ENCODE measurements at regions not wholly inside any gene's neighbourhood (a gene's known extent, or its start where the extent isn't known, plus 50 kb on each side); places are given as distances from the start of the nearest gene placed in this dataset.

DNA sequence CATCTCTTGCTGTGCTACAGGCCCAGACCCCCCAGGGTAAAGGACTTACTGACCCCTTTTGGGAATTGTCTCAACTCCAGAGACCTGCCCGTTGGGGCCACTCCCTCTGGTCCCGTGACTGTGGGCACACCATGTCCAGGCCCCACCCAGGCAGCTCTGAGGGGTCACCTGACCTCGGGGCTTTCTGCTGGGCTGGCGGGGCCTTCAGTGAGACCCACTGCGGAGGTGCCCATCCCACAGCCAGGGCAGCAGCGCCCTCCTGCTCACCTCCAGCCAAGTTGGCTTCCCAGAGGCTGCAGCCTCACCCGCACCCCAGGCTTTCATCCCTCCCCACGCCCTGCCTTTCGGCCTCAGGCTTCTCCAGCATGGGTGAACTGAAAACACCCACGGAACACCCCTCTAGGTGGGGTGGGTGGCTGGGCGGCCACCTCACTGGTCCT lies 147.2 kb downstream of the DNAJB6 start:
- H3K27me3 ChIP-seq: no peaks in the 10 kb centered on the region
- no peaks in the 10 kb centered on the region for H3K36me3 ChIP-seq
- no peaks in the 10 kb centered on the region for H3K4me1 ChIP-seq (ENCODE audit: low read depth)
- TF ChIP-seq, protein P1, sequence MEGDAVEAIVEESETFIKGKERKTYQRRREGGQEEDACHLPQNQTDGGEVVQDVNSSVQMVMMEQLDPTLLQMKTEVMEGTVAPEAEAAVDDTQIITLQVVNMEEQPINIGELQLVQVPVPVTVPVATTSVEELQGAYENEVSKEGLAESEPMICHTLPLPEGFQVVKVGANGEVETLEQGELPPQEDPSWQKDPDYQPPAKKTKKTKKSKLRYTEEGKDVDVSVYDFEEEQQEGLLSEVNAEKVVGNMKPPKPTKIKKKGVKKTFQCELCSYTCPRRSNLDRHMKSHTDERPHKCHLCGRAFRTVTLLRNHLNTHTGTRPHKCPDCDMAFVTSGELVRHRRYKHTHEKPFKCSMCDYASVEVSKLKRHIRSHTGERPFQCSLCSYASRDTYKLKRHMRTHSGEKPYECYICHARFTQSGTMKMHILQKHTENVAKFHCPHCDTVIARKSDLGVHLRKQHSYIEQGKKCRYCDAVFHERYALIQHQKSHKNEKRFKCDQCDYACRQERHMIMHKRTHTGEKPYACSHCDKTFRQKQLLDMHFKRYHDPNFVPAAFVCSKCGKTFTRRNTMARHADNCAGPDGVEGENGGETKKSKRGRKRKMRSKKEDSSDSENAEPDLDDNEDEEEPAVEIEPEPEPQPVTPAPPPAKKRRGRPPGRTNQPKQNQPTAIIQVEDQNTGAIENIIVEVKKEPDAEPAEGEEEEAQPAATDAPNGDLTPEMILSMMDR (IDR thresholded peaks at IDR 0.05; ENCODE audit: low read depth, low read length): no peak
- no peaks in the 10 kb centered on the region for H3K9me3 ChIP-seq (ENCODE audit: low read depth)
- H3K27ac ChIP-seq: no peak overlapping the region
- DNase-seq (ENCODE audit: low read depth in 1 of 2, low spot score in 1 of 2): no peak
- no peak overlapping the region for H3K4me3 ChIP-seq

DNA sequence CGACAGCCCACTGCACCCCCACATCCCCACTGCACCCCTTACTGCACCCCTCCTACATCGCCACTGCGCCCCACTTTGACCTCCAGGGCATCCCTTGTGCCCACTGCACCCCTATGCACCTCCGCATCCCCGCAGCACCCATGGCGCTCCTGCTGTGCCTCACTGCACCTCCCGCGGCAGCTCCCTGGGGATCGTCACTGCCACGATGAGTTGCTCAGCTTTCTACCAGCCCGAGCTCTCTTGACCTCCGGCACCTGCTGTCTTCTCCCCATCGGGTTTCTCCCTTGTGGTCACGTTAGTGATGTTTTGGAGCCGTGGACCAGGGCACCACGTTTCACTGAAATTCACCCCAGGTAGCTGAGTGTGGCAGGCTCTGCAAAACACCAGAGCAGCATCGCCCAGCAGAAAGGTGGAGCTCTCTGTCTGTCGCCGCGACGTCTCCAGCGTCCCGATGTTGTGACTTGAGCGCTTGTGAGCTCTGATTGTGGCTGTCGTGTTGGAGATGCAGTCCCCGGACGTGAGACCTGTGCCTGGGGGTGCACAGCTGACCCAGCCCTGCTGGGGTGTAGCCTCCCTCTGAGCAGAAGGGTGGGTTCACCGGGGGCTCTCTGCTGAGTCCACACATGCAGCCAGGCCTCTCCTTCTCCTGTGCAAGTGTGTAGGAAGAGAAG lies 147.7 kb downstream of the DNAJB6 start:
- Histone ChIP-seq H3K4me3 (no peak overlapping the region), H3K9me3 (ENCODE audit: low read depth) (no peaks in the 10 kb centered on the region), H3K4me1 (ENCODE audit: low read depth) (no peaks in the 10 kb centered on the region), H3K27me3 (no peaks in the 10 kb centered on the region), H3K36me3 (no peaks in the 10 kb centered on the region), H3K27ac (no peak overlapping the region)
- DNase-seq (ENCODE audit: low read depth in 1 of 2, low spot score in 1 of 2): no peak
- TF ChIP-seq, protein P1 (IDR thresholded peaks at IDR 0.05; ENCODE audit: low read depth, low read length): no peak

GRCh38 chr7:157485361-157485831 lies 148.6 kb downstream of the DNAJB6 start:
- H3K27me3 ChIP-seq: no peaks in the 10 kb centered on the region
- no peaks in the 10 kb centered on the region for H3K4me1 ChIP-seq (ENCODE audit: low read depth)
- no peak overlapping the region for H3K4me3 ChIP-seq
- no peaks in the 10 kb centered on the region for H3K36me3 ChIP-seq
- H3K27ac ChIP-seq: no peak overlapping the region
- TF ChIP-seq, protein P1 (IDR thresholded peaks at IDR 0.05; ENCODE audit: low read depth, low read length): no peak
- no peak for DNase-seq (ENCODE audit: low read depth in 1 of 2, low spot score in 1 of 2)
- H3K9me3 ChIP-seq (ENCODE audit: low read depth): no peaks in the 10 kb centered on the region

GRCh38 chr7:157486007-157486755 lies 149.4 kb downstream of the DNAJB6 start:
- TF ChIP-seq, protein P1 (IDR thresholded peaks at IDR 0.05; ENCODE audit: low read depth, low read length): no peak
- no peaks in the 10 kb centered on the region for H3K27me3 ChIP-seq
- no peaks in the 10 kb centered on the region for H3K4me1 ChIP-seq (ENCODE audit: low read depth)
- H3K9me3 ChIP-seq (ENCODE audit: low read depth): no peaks in the 10 kb centered on the region
- DNase-seq (ENCODE audit: low read depth in 1 of 2, low spot score in 1 of 2): no peak
- H3K4me3 ChIP-seq: no peak overlapping the region
- no peak overlapping the region for H3K27ac ChIP-seq
- no peaks in the 10 kb centered on the region for H3K36me3 ChIP-seq

GRCh38 chr7:157487046-157487770 lies 150.4 kb downstream of the DNAJB6 start:
- TF ChIP-seq, protein P1 (IDR thresholded peaks at IDR 0.05; ENCODE audit: low read depth, low read length): no peak
- no peak for DNase-seq (ENCODE audit: low read depth in 1 of 2, low spot score in 1 of 2)
- Histone ChIP-seq H3K27ac (no peak overlapping the region), H3K4me3 (no peak overlapping the region), H3K36me3 (no peaks in the 10 kb centered on the region), H3K9me3 (ENCODE audit: low read depth) (no peaks in the 10 kb centered on the region), H3K27me3 (no peaks in the 10 kb centered on the region), H3K4me1 (ENCODE audit: low read depth) (no peaks in the 10 kb centered on the region)

Measured in cardiac muscle cell (in vitro differentiated cells and primary cell).